ENCODE measurements at regions not wholly inside any gene's neighbourhood (a gene's known extent, or its start where the extent isn't known, plus 50 kb on each side); places are given as distances from the start of the nearest gene placed in this dataset.

- Histone ChIP-seq H3K4me1 (replicated peaks; ENCODE audit: insufficient read depth) (no peaks in the 10 kb centered on the region), H3K4me3 (no peak overlapping the region), H3K27ac (no peak overlapping the region), H2AFZ (no peak overlapping the region; the same call in 1 of the 2 replicates), H3K79me2 (ENCODE audit: low read depth) (no peaks in the 10 kb centered on the region), H3F3A (ENCODE audit: insufficient read depth, low read depth) (no peaks in the 10 kb centered on the region), H3K9me3 (ENCODE audit: insufficient read depth, low read depth) (no peaks in the 10 kb centered on the region), H3K4me2 (no peak overlapping the region), H4K20me1 (ENCODE audit: insufficient read depth) (no peaks in the 10 kb centered on the region), H3K27me3 (ENCODE audit: insufficient read depth, low read depth) (no peaks in the 10 kb centered on the region), H3K36me3 (ENCODE audit: low read depth) (no peaks in the 10 kb centered on the region), H3K9me2 (ENCODE audit: insufficient read depth) (no peaks in the 10 kb centered on the region)
- ChIA-PET POLR2A (ENCODE audit: unreplicated experiment) (no interaction called here), CTCF (no interaction called here)
- no TSS peak for BruUV-seq (replicated peaks)
- TF ChIP-seq CTCF (conservative IDR thresholded peaks at IDR 0.05) (no peak), EZH2 (IDR thresholded peaks at IDR 0.05; ENCODE audit: low read depth) (no peak)
- no peak for DNase-seq
- intact Hi-C loops (cut with micrococcal nuclease; ENCODE audit: unreplicated experiment) = no loop called here
These were observed 79.5 kb downstream of the CD200 start for GRCh38 chr3:112412494-112412893.

GRCh38 chr3:112413074-112413473 is 80.1 kb downstream of the CD200 start:
- no peaks in the 10 kb centered on the region for H3F3A ChIP-seq (ENCODE audit: insufficient read depth, low read depth)
- no peaks in the 10 kb centered on the region for H3K36me3 ChIP-seq (ENCODE audit: low read depth)
- no peak overlapping the region for H3K4me2 ChIP-seq
- no peaks in the 10 kb centered on the region for H3K27me3 ChIP-seq (ENCODE audit: insufficient read depth, low read depth)
- POLR2A ChIA-PET (ENCODE audit: unreplicated experiment) = no interaction called here
- H4K20me1 ChIP-seq (ENCODE audit: insufficient read depth) = no peaks in the 10 kb centered on the region
- H3K4me1 ChIP-seq (replicated peaks; ENCODE audit: insufficient read depth) = no peaks in the 10 kb centered on the region
- no peaks in the 10 kb centered on the region for H3K79me2 ChIP-seq (ENCODE audit: low read depth)
- H3K9me3 ChIP-seq (ENCODE audit: insufficient read depth, low read depth) = no peaks in the 10 kb centered on the region
- no peak overlapping the region for H3K4me3 ChIP-seq
- no peaks in the 10 kb centered on the region for H3K9me2 ChIP-seq (ENCODE audit: insufficient read depth)
- no peak for DNase-seq
- CTCF ChIA-PET = no interaction called here
- BruUV-seq (replicated peaks) = no TSS peak
- no peak overlapping the region for H2AFZ ChIP-seq
- TF ChIP-seq CTCF (conservative IDR thresholded peaks at IDR 0.05) (no peak), EZH2 (IDR thresholded peaks at IDR 0.05; ENCODE audit: low read depth) (no peak)
- intact Hi-C loops (cut with micrococcal nuclease; ENCODE audit: unreplicated experiment) = no loop called here
- H3K27ac ChIP-seq = no peak overlapping the region

GRCh38 chr3:112413722-112414121 is 80.8 kb downstream of the CD200 start:
- H3K27me3 ChIP-seq (ENCODE audit: insufficient read depth, low read depth) = no peaks in the 10 kb centered on the region
- H3K36me3 ChIP-seq (ENCODE audit: low read depth) = no peaks in the 10 kb centered on the region
- no peaks in the 10 kb centered on the region for H3K4me1 ChIP-seq (replicated peaks; ENCODE audit: insufficient read depth)
- BruUV-seq (replicated peaks) = no TSS peak
- H3K9me2 ChIP-seq (ENCODE audit: insufficient read depth) = no peaks in the 10 kb centered on the region
- no peaks in the 10 kb centered on the region for H3K9me3 ChIP-seq (ENCODE audit: insufficient read depth, low read depth)
- H3K79me2 ChIP-seq (ENCODE audit: low read depth) = no peaks in the 10 kb centered on the region
- DNase-seq = no peak
- intact Hi-C loops (cut with micrococcal nuclease; ENCODE audit: unreplicated experiment) = no loop called here
- POLR2A ChIA-PET (ENCODE audit: unreplicated experiment) = interaction anchor here (0.9 kb wide), 1 partner anchor 122 kb away, joined by 4 read pairs; no protein-coding TSS in a partner anchor
- no peak overlapping the region for H3K4me3 ChIP-seq
- no peaks in the 10 kb centered on the region for H3F3A ChIP-seq (ENCODE audit: insufficient read depth, low read depth)
- H4K20me1 ChIP-seq (ENCODE audit: insufficient read depth) = no peaks in the 10 kb centered on the region
- H3K27ac ChIP-seq = no peak overlapping the region
- TF ChIP-seq EZH2 (IDR thresholded peaks at IDR 0.05; ENCODE audit: low read depth) = no peak
- no peak for TF ChIP-seq CTCF (conservative IDR thresholded peaks at IDR 0.05)
- H2AFZ ChIP-seq = no peak overlapping the region
- CTCF ChIA-PET = no interaction called here
- no peak overlapping the region for H3K4me2 ChIP-seq

Measured in PC-9 (cell line).